GM12864 (cell line): ENCODE measurements at regions not wholly inside any gene's neighbourhood (a gene's known extent, or its start where the extent isn't known, plus 50 kb on each side); places are given as distances from the start of the nearest gene placed in this dataset.

ENCODE experiments used
- DNase-seq: peaks from one replicate; pipeline ENCODE4 v3.0.0-alpha.2; 2011; ENCODE audit warnings: low read depth
- H3K4me3 ChIP-seq: 2 replicates; pipeline ENCODE4 v1.5.1; 2011; ENCODE audit warnings: mild to moderate bottlenecking, low read depth, low read length, control low read depth
- CTCF ChIP-seq: IDR thresholded peaks from 2 replicates; pipeline ENCODE4 v1.5.1; 2011; ENCODE audit warnings: low read depth, mild to moderate bottlenecking, moderate library complexity, low read length, control low read depth, inconsistent platforms; ENCODE audit errors: missing control alignments

DNA sequence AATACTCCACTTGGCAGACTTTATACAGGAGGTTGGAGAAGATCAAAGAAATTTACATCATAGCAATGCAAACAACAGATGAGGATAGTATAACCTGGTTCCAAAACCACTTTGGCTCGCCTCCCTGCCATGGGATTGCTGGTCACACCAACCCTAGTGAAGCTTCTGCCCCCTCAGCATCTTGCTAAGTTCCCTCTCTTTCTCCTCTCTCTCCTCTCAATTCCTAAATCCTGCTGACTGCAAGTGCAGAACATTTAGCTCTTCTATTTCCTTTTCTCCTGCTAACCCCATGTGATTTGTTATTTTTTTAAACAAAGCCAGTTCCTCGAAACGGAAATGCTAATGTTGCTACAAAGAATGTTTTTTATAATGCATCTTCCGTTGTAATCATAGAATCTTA, 50.3 kb upstream of the LY86 start:
- no peak for TF ChIP-seq CTCF
- DNase-seq: no peak
- H3K4me3 ChIP-seq: no peak overlapping the region
